HFF-Myc (cell line): ENCODE measurements at regions not wholly inside any gene's neighbourhood (a gene's known extent, or its start where the extent isn't known, plus 50 kb on each side); places are given as distances from the start of the nearest gene placed in this dataset.

Experiments
- DNase-seq: peaks from one replicate; pipeline ENCODE4 v3.0.0-alpha.2; 2011; ENCODE audit warnings: low read depth; ENCODE audit errors: extremely low read depth
- H3K4me3 ChIP-seq: replicated peaks from 2 replicates; pipeline ENCODE4 v1.5.1; 2011; ENCODE audit warnings: low read depth, mild to moderate bottlenecking, control low read depth, low read length
- TF ChIP-seq, protein P1 (sequence below): IDR thresholded peaks from 2 replicates; pipeline ENCODE4 v1.5.1; 2012; ENCODE audit warnings: mild to moderate bottlenecking, low read depth, low read length, control low read depth; ENCODE audit errors: missing control alignments

DNA sequence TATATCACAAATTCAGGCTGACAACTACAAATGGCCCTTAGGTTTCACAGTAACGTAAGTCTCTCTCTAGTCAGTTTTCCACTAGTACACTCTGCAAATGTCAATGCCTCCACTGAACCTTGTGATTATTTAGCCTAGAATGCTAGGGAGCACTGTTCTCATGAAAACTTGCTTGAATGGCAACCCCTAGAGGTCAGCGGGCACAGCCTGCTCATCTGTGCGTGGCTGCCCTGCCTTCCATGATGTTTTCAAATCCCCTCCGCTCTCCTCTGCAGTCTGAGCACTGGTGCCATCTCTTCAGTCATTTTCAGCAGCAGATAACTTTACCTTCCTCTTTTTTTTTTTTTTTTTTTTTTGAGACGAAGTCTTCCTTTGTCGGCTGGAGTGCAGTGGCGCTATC, 84.1 kb upstream of the GULP1 start:
- DNase-seq, result no peak
- TF ChIP-seq, protein P1, sequence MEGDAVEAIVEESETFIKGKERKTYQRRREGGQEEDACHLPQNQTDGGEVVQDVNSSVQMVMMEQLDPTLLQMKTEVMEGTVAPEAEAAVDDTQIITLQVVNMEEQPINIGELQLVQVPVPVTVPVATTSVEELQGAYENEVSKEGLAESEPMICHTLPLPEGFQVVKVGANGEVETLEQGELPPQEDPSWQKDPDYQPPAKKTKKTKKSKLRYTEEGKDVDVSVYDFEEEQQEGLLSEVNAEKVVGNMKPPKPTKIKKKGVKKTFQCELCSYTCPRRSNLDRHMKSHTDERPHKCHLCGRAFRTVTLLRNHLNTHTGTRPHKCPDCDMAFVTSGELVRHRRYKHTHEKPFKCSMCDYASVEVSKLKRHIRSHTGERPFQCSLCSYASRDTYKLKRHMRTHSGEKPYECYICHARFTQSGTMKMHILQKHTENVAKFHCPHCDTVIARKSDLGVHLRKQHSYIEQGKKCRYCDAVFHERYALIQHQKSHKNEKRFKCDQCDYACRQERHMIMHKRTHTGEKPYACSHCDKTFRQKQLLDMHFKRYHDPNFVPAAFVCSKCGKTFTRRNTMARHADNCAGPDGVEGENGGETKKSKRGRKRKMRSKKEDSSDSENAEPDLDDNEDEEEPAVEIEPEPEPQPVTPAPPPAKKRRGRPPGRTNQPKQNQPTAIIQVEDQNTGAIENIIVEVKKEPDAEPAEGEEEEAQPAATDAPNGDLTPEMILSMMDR, result no peak
- H3K4me3 ChIP-seq, result no peak overlapping the region

DNA sequence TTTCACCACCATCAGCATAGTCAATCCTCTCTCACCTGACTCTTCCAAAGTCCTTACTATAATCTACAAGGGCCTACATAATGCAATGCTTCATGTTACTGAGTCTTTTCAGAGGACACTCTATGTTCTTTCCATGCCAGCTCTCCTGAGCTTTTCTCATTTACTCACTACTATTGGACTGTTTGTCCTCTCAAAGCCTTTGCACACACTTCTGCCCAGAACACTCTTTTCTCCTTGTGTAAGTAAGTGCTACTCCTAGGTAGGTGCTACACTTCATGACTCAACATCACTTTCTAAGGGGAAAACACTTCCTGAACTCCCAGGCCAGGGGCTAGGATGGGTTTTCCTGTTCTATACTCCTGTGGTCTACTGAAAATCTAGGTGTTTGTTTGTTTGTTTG, 82.5 kb upstream of the GULP1 start:
- DNase-seq, result no peak
- TF ChIP-seq, protein P1, result no peak
- no peak overlapping the region for H3K4me3 ChIP-seq

DNA sequence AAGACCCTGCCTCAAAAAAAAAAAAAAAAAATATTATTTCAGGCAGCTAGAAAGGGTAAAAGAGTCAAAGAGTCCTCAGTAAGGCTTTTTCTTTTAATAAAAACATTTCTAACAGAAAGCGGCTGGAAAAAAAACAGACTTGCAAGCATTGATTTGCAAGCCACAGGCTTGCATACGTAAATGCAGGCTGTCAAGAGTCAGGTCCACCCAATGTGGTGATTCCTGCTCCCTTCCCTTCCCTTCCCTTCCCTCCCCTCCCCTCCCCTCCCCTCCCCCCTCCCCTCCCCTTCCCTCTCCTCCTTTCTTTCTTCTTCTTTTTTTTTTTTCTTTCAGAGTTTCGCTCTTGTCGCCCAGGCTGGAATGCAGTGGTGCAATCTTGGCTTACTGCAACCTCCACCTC, 74.4 kb upstream of the GULP1 start:
- no peak overlapping the region for H3K4me3 ChIP-seq
- TF ChIP-seq, protein P1, result no peak
- no peak for DNase-seq

DNA sequence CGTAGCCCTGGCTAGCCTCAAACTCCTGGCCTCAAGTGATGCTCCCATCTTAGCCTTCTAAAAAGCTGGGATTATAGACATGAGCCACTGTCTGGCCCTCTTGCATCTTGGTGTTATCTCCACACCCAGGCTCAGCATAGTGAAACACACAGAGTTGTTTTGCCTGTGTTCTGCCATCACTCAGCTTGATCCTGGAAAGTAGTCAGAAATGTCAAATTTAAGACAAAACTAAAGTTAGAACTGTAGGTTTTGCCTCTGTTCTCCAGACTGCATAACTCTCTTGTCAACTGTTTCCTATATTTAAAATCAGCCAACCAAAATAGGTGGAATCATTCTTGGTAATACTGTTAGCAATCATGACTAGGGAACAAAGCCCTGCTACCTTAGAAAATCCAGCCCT, 72.1 kb upstream of the GULP1 start:
- no peak for DNase-seq
- TF ChIP-seq, protein P1, result no peak

DNA sequence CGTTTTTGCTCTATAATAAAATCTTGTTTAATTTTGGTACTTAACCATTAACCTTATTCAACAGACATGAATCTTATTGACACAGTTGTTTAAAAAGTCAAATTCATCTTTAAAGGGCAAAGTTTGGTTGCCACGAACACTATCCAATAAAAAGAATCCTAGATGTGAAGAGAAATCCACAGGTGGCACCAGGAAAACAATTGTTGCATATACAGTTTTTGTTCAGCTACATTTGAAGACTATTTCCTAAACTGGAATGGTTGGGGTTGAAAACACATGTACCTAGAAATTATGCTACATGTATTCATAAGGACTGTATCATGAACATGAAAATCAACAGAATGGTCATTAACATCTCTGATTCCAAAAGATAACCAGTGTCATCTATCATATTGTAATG, 71.1 kb upstream of the GULP1 start:
- TF ChIP-seq, protein P1, result no peak
- no peak for DNase-seq

More for the DNA sequence above, 72.1 kb upstream of the GULP1 start:
- H3K4me3 ChIP-seq, result no peak overlapping the region

DNA sequence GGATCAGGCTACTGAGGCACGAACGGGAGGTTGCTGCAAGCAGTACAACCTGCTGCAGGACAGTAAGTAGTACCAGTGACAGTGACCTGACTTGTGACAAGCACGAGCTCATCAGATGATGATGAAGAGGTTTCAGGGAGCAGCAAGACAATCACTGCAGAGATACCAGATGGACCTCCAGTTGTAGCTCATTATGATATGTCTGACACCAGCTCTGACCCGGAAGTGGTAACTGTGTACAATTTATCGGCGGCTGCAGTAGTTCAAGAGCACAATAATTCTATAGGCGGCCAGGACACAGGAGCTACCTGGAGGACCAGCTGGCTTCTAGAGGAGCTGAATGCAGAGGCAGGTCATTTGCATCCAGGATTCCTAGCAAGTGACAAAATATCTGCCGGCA, 64.0 kb upstream of the GULP1 start:
- H3K4me3 ChIP-seq, result no peak overlapping the region
- TF ChIP-seq, protein P1, result no peak
- no peak for DNase-seq

More for the DNA sequence above, 71.1 kb upstream of the GULP1 start:
- H3K4me3 ChIP-seq, result no peak overlapping the region

DNA sequence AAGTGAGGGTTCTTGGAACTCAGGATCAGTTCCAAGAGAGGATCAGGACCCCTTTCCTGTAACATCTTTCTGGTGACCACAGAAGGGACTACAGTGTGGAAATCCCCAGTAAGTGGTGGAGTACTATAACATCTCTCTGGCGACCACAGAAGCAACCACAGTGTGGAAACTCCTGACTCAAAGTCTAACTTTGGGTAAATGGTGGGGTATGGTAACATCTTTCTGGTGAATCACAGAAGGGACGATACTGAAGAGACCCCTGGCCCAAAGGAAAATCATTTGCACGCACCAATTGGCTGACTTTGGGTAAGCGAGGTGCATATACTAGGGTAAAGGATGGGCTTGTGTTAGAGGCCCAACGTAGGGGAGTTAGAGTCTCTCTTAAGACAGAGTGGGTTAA, 56.3 kb upstream of the GULP1 start:
- no peak overlapping the region for H3K4me3 ChIP-seq
- TF ChIP-seq, protein P1, result no peak
- no peak for DNase-seq
